ENCODE measurements at regions not wholly inside any gene's neighbourhood (a gene's known extent, or its start where the extent isn't known, plus 50 kb on each side); places are given as distances from the start of the nearest gene placed in this dataset.
"Not testable (repeated sequence)": the region's sequence is repeated elsewhere in the genome, so short reads cannot be mapped to it uniquely, and the experiment has no call there.

GRCh38 chr4:117898496-117898895, 135.8 kb upstream of the NDST3 start:
- Mint-ChIP-seq H3K4me3 (no peak overlapping the region), H3K27ac (no peak overlapping the region), H3K36me3 (ENCODE audit: low read depth) (no peaks in the 10 kb centered on the region), H3K27me3 (no peaks in the 10 kb centered on the region), H3K4me1 (ENCODE audit: low read depth) (no peaks in the 10 kb centered on the region), H3K9me3 (peaks cover 8% of the 10 kb centered on the region)
- intact Hi-C loops (cut with micrococcal nuclease), result no loop called here

GRCh38 chr4:117900832-117901231, 133.5 kb upstream of the NDST3 start:
- Mint-ChIP-seq H3K9me3 (peaks cover 8% of the 10 kb centered on the region), H3K4me3 (no peak overlapping the region), H3K27me3 (no peaks in the 10 kb centered on the region), H3K27ac (no peak overlapping the region), H3K4me1 (ENCODE audit: low read depth) (no peaks in the 10 kb centered on the region), H3K36me3 (ENCODE audit: low read depth) (no peaks in the 10 kb centered on the region)
- intact Hi-C loops (cut with micrococcal nuclease), result no loop called here

- no peak overlapping the region for H3K4me3 Mint-ChIP-seq
- H3K4me1 Mint-ChIP-seq (ENCODE audit: low read depth), result no peaks in the 10 kb centered on the region
- intact Hi-C loops (cut with micrococcal nuclease), result no loop called here
- no peaks in the 10 kb centered on the region for H3K36me3 Mint-ChIP-seq (ENCODE audit: low read depth)
- no peak overlapping the region for H3K27ac Mint-ChIP-seq
- H3K27me3 Mint-ChIP-seq, result no peaks in the 10 kb centered on the region
- no peaks in the 10 kb centered on the region for H3K9me3 Mint-ChIP-seq
Observed at GRCh38 chr4:117907646-117908045, 126.6 kb upstream of the NDST3 start.

DNA sequence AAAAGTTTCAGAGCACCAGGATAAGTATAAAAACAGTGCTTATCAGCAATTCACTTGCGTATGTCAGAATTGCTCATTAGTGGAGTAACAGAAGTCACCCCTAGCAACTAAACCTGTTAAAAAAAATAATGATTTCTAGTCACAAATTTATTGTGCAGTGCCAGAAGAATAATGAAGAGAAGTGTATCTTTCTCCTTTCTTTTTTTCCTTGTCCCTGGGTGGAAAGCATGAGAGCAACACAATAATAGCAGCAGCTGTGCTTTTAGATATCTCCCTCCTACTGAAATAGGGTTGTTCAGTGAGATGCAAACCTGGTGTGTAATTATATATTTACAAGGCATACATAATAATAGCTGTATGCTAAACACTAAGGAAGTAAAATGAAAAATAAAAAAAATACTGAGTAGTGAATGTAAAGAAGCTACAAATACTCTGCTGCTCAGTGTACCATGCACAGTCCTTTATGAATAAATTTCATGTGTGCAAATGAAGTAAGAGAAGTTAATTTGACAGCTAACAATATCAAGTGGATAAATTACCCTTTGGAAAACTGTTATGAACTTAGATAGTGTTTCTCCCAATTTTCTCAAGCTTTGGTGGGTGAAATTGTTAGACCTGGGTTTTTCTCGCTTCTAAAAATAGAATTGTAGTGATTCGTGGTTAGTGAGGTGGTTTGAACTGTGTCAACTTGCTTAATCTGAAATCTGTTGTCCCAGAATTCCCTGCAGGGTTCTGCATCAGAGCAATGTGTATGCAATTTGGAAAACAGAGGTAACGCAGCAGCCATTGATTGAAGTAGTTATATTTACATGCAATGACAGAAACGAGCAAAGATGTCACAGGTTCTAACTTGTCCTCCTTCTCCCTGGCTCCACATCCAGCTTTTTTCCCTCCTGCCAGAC, 125.7 kb upstream of the NDST3 start:
- Mint-ChIP-seq H3K27ac (no peak overlapping the region), H3K9me3 (no peaks in the 10 kb centered on the region), H3K36me3 (ENCODE audit: low read depth) (no peaks in the 10 kb centered on the region), H3K27me3 (no peaks in the 10 kb centered on the region), H3K4me3 (no peak overlapping the region), H3K4me1 (ENCODE audit: low read depth) (no peaks in the 10 kb centered on the region)
- intact Hi-C loops (cut with micrococcal nuclease), result no loop called here

DNA sequence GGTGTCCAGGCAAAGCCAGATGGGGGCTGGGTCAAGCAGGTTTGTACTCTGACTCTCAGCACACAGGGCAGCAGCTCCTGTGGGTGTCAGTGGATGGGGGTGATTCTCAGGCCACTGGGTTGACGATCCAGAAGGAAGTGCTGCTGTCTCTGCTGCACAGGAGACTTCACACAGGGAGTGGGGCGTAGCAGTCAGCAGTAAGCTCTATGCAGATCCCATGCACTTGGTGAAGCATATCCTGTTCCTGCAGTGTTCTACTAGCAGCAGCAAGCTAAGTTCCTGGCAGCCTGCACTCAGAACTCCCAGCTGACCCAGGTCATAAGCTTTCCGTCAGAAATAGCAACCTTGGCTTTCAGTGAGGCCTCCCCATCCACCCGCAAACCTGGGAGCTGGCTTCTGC, 117.6 kb upstream of the NDST3 start:
- no peak overlapping the region for H3K27ac Mint-ChIP-seq
- intact Hi-C loops (cut with micrococcal nuclease), result no loop called here
- H3K4me3 Mint-ChIP-seq, result no peak overlapping the region
- peaks cover 14% of the 10 kb centered on the region for H3K9me3 Mint-ChIP-seq
- H3K4me1 Mint-ChIP-seq (ENCODE audit: low read depth), result no peaks in the 10 kb centered on the region
- no peaks in the 10 kb centered on the region for H3K36me3 Mint-ChIP-seq (ENCODE audit: low read depth)
- peaks cover 1% of the 10 kb centered on the region for H3K27me3 Mint-ChIP-seq

DNA sequence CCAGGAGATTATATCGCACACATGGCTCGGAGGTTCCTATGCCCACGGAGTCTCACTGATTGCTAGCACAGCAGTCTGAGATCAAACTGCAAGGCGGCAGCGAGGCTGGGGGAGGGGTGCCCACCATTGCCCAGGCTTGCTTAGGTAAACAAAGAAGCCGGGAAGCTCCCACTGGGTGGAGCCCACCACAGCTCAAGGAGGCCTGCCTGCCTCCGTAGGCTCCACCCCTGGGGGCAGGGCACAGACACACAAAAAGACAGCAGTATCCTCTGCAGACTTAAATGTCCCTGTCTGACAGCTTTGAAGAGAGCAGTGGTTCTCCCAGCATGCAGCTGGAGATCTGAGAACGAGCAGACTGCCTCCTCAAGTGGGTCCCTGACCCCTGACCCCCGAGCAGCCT, 112.0 kb upstream of the NDST3 start:
- H3K4me1 Mint-ChIP-seq (ENCODE audit: low read depth); H3K4me3 Mint-ChIP-seq; H3K27me3 Mint-ChIP-seq; H3K27ac Mint-ChIP-seq; intact Hi-C loops (cut with micrococcal nuclease); H3K9me3 Mint-ChIP-seq; H3K36me3 Mint-ChIP-seq (ENCODE audit: low read depth): not testable (repeated sequence)

DNA sequence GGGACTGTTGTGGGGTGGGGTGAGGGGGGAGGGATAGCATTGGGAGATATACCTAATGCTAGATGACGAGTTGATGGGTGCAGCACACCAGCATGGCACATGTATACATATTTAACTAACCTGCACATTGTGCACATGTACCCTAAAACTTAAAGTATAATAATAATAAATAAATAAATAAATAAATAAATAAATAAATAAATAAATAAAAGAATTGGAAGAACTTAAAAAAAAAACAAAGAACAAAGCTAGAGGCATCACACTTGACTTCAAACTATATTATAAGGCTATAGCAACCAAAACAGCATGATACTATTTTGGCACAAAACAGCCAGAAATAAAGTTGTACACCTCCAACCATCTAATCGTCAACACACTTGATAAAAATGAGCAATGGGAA, 106.5 kb upstream of the NDST3 start:
- H3K27me3 Mint-ChIP-seq; intact Hi-C loops (cut with micrococcal nuclease); H3K4me1 Mint-ChIP-seq (ENCODE audit: low read depth); H3K4me3 Mint-ChIP-seq; H3K27ac Mint-ChIP-seq; H3K9me3 Mint-ChIP-seq; H3K36me3 Mint-ChIP-seq (ENCODE audit: low read depth): not testable (repeated sequence)

- no peaks in the 10 kb centered on the region for H3K36me3 Mint-ChIP-seq (ENCODE audit: low read depth)
- H3K4me3 Mint-ChIP-seq, result no peak overlapping the region
- intact Hi-C loops (cut with micrococcal nuclease), result no loop called here
- no peaks in the 10 kb centered on the region for H3K27me3 Mint-ChIP-seq
- peaks cover 35% of the 10 kb centered on the region for H3K9me3 Mint-ChIP-seq
- no peak overlapping the region for H3K27ac Mint-ChIP-seq
- H3K4me1 Mint-ChIP-seq (ENCODE audit: low read depth), result no peaks in the 10 kb centered on the region
Observed at GRCh38 chr4:117941611-117942010, 92.7 kb upstream of the NDST3 start.

- no peaks in the 10 kb centered on the region for H3K27me3 Mint-ChIP-seq
- H3K4me3 Mint-ChIP-seq, result no peak overlapping the region
- H3K9me3 Mint-ChIP-seq, result peaks cover 10% of the 10 kb centered on the region
- no peaks in the 10 kb centered on the region for H3K4me1 Mint-ChIP-seq (ENCODE audit: low read depth)
- H3K36me3 Mint-ChIP-seq (ENCODE audit: low read depth), result no peaks in the 10 kb centered on the region
- intact Hi-C loops (cut with micrococcal nuclease), result no loop called here
- H3K27ac Mint-ChIP-seq, result no peak overlapping the region
Observed at GRCh38 chr4:117949621-117950020, 84.7 kb upstream of the NDST3 start.

DNA sequence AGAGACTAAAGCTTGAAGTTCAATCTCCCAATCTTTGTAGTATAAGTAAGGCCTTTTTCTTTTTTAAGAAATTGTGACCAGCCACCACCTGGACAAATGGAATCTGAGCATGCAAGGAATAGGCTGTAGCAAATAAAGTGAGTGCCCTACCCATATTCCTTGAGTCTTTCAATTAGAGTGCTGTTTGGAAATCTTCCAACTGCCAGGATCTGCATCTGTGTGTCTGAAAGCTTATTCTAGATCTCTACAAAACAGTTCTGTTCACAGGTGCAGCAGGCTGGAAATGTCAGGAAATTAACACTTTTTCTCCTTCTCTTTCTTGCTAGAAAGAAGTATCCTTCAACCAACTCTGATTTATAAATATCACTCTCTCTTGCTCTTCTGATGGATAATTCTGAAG, 76.7 kb upstream of the NDST3 start:
- Mint-ChIP-seq H3K4me3 (no peak overlapping the region), H3K27me3 (no peaks in the 10 kb centered on the region), H3K9me3 (no peaks in the 10 kb centered on the region), H3K27ac (no peak overlapping the region), H3K4me1 (ENCODE audit: low read depth) (peaks cover 6% of the 10 kb centered on the region), H3K36me3 (ENCODE audit: low read depth) (no peaks in the 10 kb centered on the region)
- intact Hi-C loops (cut with micrococcal nuclease), result no loop called here

GRCh38 chr4:117965622-117966021, 68.7 kb upstream of the NDST3 start:
- no peaks in the 10 kb centered on the region for H3K9me3 Mint-ChIP-seq
- intact Hi-C loops (cut with micrococcal nuclease), result no loop called here
- no peaks in the 10 kb centered on the region for H3K36me3 Mint-ChIP-seq (ENCODE audit: low read depth)
- H3K4me1 Mint-ChIP-seq (ENCODE audit: low read depth), result peaks cover 6% of the 10 kb centered on the region
- no peak overlapping the region for H3K4me3 Mint-ChIP-seq
- no peak overlapping the region for H3K27ac Mint-ChIP-seq
- H3K27me3 Mint-ChIP-seq, result no peaks in the 10 kb centered on the region

- no peaks in the 10 kb centered on the region for H3K9me3 Mint-ChIP-seq
- no peak overlapping the region for H3K4me3 Mint-ChIP-seq
- intact Hi-C loops (cut with micrococcal nuclease), result no loop called here
- H3K4me1 Mint-ChIP-seq (ENCODE audit: low read depth), result no peaks in the 10 kb centered on the region
- H3K36me3 Mint-ChIP-seq (ENCODE audit: low read depth), result no peaks in the 10 kb centered on the region
- no peaks in the 10 kb centered on the region for H3K27me3 Mint-ChIP-seq
- H3K27ac Mint-ChIP-seq, result no peak overlapping the region
Observed at GRCh38 chr4:117968606-117969005, 65.7 kb upstream of the NDST3 start.

DNA sequence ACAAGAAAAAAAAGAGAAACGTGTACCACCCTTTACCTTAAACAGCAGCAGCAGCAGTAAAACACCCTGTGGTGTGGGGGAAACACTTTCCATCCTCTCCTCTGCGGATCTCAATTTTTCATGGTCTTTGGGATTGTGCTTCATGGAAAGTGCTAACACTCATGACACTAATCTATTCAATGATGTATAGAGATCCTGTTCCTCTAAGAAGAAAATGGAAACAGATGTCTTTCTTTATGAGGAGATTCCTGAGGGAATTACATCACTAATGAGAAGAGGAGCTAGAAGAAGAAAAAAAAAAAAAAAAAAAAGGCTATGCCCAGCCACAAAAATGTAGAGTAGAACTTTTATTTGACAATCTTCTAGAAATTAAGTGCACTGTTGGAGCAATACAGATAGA, 62.9 kb upstream of the NDST3 start:
- Mint-ChIP-seq H3K27me3 (no peaks in the 10 kb centered on the region), H3K36me3 (ENCODE audit: low read depth) (no peaks in the 10 kb centered on the region), H3K9me3 (no peaks in the 10 kb centered on the region), H3K4me3 (no peak overlapping the region), H3K4me1 (ENCODE audit: low read depth) (no peaks in the 10 kb centered on the region), H3K27ac (no peak overlapping the region)
- intact Hi-C loops (cut with micrococcal nuclease), result no loop called here

DNA sequence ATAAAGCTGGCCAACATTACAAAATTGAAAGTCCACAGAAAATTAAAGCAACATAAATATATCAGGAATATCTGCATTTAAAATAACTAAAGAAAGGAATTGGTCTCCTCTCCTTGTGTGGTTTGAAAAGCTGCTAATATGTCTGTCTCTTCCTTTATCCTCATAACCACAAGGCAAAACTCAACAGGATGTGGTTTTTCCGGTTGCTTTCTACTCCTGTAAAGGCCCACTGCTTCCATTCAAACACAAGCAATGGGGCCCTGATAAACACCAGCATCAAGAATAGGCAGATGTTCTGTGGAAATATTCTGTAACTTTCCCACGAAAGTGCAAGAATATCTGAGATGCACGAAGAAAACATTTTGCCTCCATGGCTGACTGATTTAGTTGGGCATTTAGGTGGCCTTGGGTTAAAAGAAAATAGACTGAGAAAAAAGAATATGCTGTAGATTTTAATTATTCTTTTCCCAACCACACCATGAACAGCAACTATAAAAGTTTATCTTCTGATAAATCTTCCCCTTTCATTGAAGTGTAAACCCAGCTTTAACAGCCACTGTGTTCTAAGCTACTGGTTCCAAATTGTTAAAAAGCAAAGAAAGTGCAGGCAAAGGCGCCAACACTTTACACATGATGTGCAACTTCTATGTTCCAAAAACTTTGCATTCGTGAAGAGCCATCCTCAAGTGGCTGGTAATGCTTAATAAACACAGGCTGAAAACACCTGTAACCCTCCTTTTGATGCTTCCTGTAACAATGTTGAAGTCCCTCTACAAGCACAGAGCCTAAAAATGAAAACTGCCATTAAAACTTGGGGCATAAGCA, 50.5 kb upstream of the NDST3 start:
- peaks cover 33% of the 10 kb centered on the region for H3K4me1 Mint-ChIP-seq (ENCODE audit: low read depth)
- intact Hi-C loops (cut with micrococcal nuclease), result no loop called here
- H3K36me3 Mint-ChIP-seq (ENCODE audit: low read depth), result no peaks in the 10 kb centered on the region
- H3K27ac Mint-ChIP-seq, result no peak overlapping the region
- no peak overlapping the region for H3K4me3 Mint-ChIP-seq
- no peaks in the 10 kb centered on the region for H3K27me3 Mint-ChIP-seq
- peaks cover 7% of the 10 kb centered on the region for H3K9me3 Mint-ChIP-seq

Measured in dendritic cell treated with granulocyte-macrophage colony-stimulating factor and Interleukin-4, amounts not matched to agents 40 ng/mL and 50 ng/mL, for 4 days (primary cell).